B cell (primary cell): ENCODE measurements at regions not wholly inside any gene's neighbourhood (a gene's known extent, or its start where the extent isn't known, plus 50 kb on each side); places are given as distances from the start of the nearest gene placed in this dataset.

Experiments used
- ATAC-seq: fragments of 200-7000 bp; cut with Tn5 transposase; one replicate; pipeline ENCODE4 v1.10.0; 2021; ENCODE audit warnings: low read depth, mild to moderate bottlenecking, moderate number of reproducible peaks, moderate library complexity
- CTCF ChIA-PET: fragments of 350-600 bp; sonication (Branson Sonifier 250); formaldehyde crosslinking; loops from one replicate; lab custom pipeline; 2021; ENCODE audit warnings: antibody characterized with exemption, inconsistent platforms; lab: Charles Lee
- POLR2A ChIA-PET: fragments of 350-600 bp; sonication (Branson Sonifier 250); formaldehyde crosslinking; loops from one replicate; lab custom pipeline; 2021; ENCODE audit warnings: antibody characterized with exemption; lab: Charles Lee
- DNase-seq: peaks from one replicate; pipeline ENCODE4 v3.0.0; 2013
- H2AFZ ChIP-seq: 2 replicates; pipeline ENCODE4 v1.6.1; 2012; ENCODE audit warnings: mild to moderate bottlenecking, low read depth, low read length; ENCODE audit not compliant: insufficient read depth, poor library complexity, severe bottlenecking
- H3K27ac ChIP-seq, 2 donors: 1 replicate in 1 of 2; 2 replicates in 1 of 2; pipeline ENCODE4 v1.5.1; 2012 to 2013; ENCODE audit warnings: low read length in 2 of 2, mild to moderate bottlenecking in 2 of 2, moderate library complexity in 1 of 2
- H3K27me3 ChIP-seq, 4 experiments: fragments of 200-600 bp in 1 of 4; sonication (generic) in 1 of 4; replicated peaks in 1 of 4; 1 replicate in 2 of 4; 2 replicates in 2 of 4; pipeline versions ENCODE4 v1.6.1 to v1.7.0; 2013 to 2016; ENCODE audit warnings: low read length in 3 of 4, mild to moderate bottlenecking in 2 of 4, mixed read lengths in 1 of 4, moderate library complexity in 1 of 4; ENCODE audit not compliant: insufficient read depth in 4 of 4, control insufficient read depth in 3 of 4; ENCODE audit errors: control extremely low read depth in 1 of 4
- H3K36me3 ChIP-seq, 2 experiments: replicated peaks in 1 of 2; 1 replicate in 1 of 2; 2 replicates in 1 of 2; pipeline versions ENCODE4 v1.6.1 to v1.7.1; 2013; ENCODE audit warnings: low read length in 1 of 2; ENCODE audit not compliant: insufficient read depth in 2 of 2, control insufficient read depth in 1 of 2; ENCODE audit errors: control extremely low read depth in 1 of 2, extremely low read depth in 1 of 2
- H3K4me1 ChIP-seq, 2 donors: fragments of 200-600 bp in 1 of 2; sonication (generic) in 1 of 2; 1 replicate in 1 of 2; 2 replicates in 1 of 2; pipeline versions ENCODE4 v1.5.1 to v1.6.1; 2013 to 2017; ENCODE audit warnings: low read length in 2 of 2; ENCODE audit not compliant: control insufficient read depth in 2 of 2, insufficient read depth in 2 of 2
- H3K4me2 ChIP-seq: replicated peaks from 2 replicates; pipeline ENCODE3; 2012; ENCODE audit warnings: mild to moderate bottlenecking, low read depth, low read length; ENCODE audit not compliant: poor library complexity, severe bottlenecking
- H3K4me3 ChIP-seq, 5 experiments: fragments of 200-600 bp in 1 of 5; sonication (generic) in 1 of 5; 1 replicate in 3 of 5; 2 replicates in 2 of 5; pipeline versions ENCODE4 v1.5.1 to v1.7.0; 2011 to 2016; ENCODE audit warnings: low read length in 4 of 5, mild to moderate bottlenecking in 4 of 5, low read depth in 2 of 5, control low read depth in 1 of 5, moderate library complexity in 1 of 5; ENCODE audit not compliant: insufficient read depth in 1 of 5; ENCODE audit errors: control extremely low read depth in 1 of 5, extremely low read depth in 1 of 5
- H3K79me2 ChIP-seq: fragments of 200-600 bp; sonication (generic); one replicate; pipeline ENCODE4 v1.6.0; 2016; ENCODE audit warnings: low read length; ENCODE audit not compliant: control insufficient read depth, insufficient read depth
- H3K9ac ChIP-seq: fragments of 200-600 bp; sonication (generic); 2 replicates; pipeline ENCODE4 v1.6.1; 2017; ENCODE audit warnings: mild to moderate bottlenecking, low read length, moderate library complexity
- H3K9me3 ChIP-seq, 3 donors: one replicate each; pipeline versions ENCODE4 v1.6.1 to v1.7.1; 2013; ENCODE audit warnings: low read length in 2 of 3; ENCODE audit not compliant: control insufficient read depth in 2 of 3, insufficient read depth in 1 of 3; ENCODE audit errors: control extremely low read depth in 1 of 3
- H4K20me1 ChIP-seq: 2 replicates; pipeline ENCODE4 v1.6.0; 2012; ENCODE audit warnings: mild to moderate bottlenecking, low read length; ENCODE audit not compliant: insufficient read depth, control insufficient read depth, poor library complexity, severe bottlenecking
- H3K27ac Mint-ChIP-seq: one replicate; pipeline ENCODE4 v1.8.0; 2021; ENCODE audit warnings: mixed read lengths
- H3K27me3 Mint-ChIP-seq: one replicate; pipeline ENCODE4 v1.8.0; 2021; ENCODE audit warnings: mixed read lengths
- H3K4me1 Mint-ChIP-seq: one replicate; pipeline ENCODE4 v1.8.0; 2021; ENCODE audit warnings: mixed read lengths
- H3K4me3 Mint-ChIP-seq: one replicate; pipeline ENCODE4 v1.8.0; 2021; ENCODE audit warnings: mixed read lengths
- H3K9me3 Mint-ChIP-seq: one replicate; pipeline ENCODE4 v1.8.0; 2022; ENCODE audit warnings: mixed read lengths; ENCODE audit not compliant: insufficient read depth
- CTCF ChIP-seq: fragments of 200-600 bp; IDR thresholded peaks from one replicate; pipeline ENCODE4 v1.8.0; 2022; ENCODE audit warnings: antibody characterized with exemption, mild to moderate bottlenecking
- EZH2 ChIP-seq: IDR thresholded peaks from 2 replicates; pipeline ENCODE4 v1.6.1; 2012; ENCODE audit warnings: borderline replicate concordance, low read depth, mild to moderate bottlenecking, moderate library complexity, low read length; ENCODE audit not compliant: insufficient read depth, poor library complexity, severe bottlenecking
- WGBS: methylation state at CpG from one replicate; pipeline ENCODE4 v1.1.5; 2013; ENCODE audit warnings: missing lambda C conversion rate; ENCODE audit not compliant: insufficient coverage; 5-methylcytosine and 5-hydroxymethylcytosine counted together
- intact Hi-C: fragments of 100-400 bp; cut with micrococcal nuclease; formaldehyde crosslinking; loops from one replicate; pipeline ENCODE4 v1.10.0; 2022

GRCh38 chr6:44680202-44680720 lies 292.8 kb downstream of the CDC5L start:
- Histone ChIP-seq H3K4me2 (no peak overlapping the region), H3K4me3 (no peak overlapping the region), H3K9me3 (peaks cover 0 to 5% (median 0%) of the 10 kb centered on the region in 3 donors), H3K9ac (no peak overlapping the region), H3K36me3 (no peaks in the 10 kb centered on the region), H4K20me1 (no peaks in the 10 kb centered on the region), H3K27me3 (no peaks in the 10 kb centered on the region), H3K27ac (no peak overlapping the region), H3K79me2 (no peaks in the 10 kb centered on the region), H3K4me1 (no peaks in the 10 kb centered on the region), H2AFZ (no peak overlapping the region)
- DNase-seq (no peak), ATAC-seq (no peak)
- 78% methylated on average over 3 of the region's 4 CpGs for WGBS
- Mint-ChIP-seq H3K4me3 (no peak overlapping the region), H3K9me3 (no peaks in the 10 kb centered on the region), H3K27ac (no peak overlapping the region), H3K27me3 (peaks cover 13% of the 10 kb centered on the region), H3K4me1 (no peaks in the 10 kb centered on the region)
- ChIA-PET POLR2A (no interaction called here), CTCF (no interaction called here)
- TF ChIP-seq EZH2, result no peak
- TF ChIP-seq CTCF, result no peak
- intact Hi-C loops, result no loop called here

DNA sequence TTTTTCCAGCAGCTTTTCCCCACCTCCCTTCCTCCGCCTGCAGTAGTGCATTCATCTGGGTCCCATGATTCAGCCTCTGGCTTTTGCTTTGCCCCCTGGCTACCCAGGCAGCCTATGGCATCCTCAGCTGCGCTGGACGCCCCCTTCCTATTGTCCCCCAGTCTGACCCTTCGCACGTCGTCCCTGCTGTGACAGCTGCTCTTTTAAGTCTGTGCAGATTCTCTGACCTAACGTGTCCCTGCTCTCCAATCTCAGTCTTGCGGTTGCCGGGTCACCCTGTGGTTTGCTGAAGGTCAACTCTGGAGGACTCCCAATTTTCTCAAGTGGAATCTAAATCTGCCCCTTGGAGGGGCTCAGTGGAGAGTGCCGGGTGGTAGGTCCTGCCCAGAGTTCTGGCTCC lies 294.3 kb downstream of the CDC5L start:
- no peak overlapping the region for H3K27ac Mint-ChIP-seq
- intact Hi-C loops, result no loop called here
- no peaks in the 10 kb centered on the region for H3K9me3 Mint-ChIP-seq
- no peak overlapping the region for H3K4me2 ChIP-seq
- peaks cover 9% of the 10 kb centered on the region for H3K27me3 Mint-ChIP-seq
- 93% methylated on average over 9 of the region's 10 CpGs for WGBS
- ChIA-PET POLR2A (no interaction called here), CTCF (no interaction called here)
- no peak overlapping the region for H3K27ac ChIP-seq
- peaks cover 0 to 5% (median 0%) of the 10 kb centered on the region in 3 donors for H3K9me3 ChIP-seq
- no peak overlapping the region for H3K4me3 ChIP-seq
- TF ChIP-seq CTCF, result no peak
- no peak for TF ChIP-seq EZH2
- DNase-seq, result no peak
- no peaks in the 10 kb centered on the region for H3K27me3 ChIP-seq
- H3K79me2 ChIP-seq, result no peaks in the 10 kb centered on the region
- no peaks in the 10 kb centered on the region for H3K4me1 Mint-ChIP-seq
- no peaks in the 10 kb centered on the region for H3K36me3 ChIP-seq
- no peak overlapping the region for H2AFZ ChIP-seq
- H4K20me1 ChIP-seq, result no peaks in the 10 kb centered on the region
- H3K4me3 Mint-ChIP-seq, result no peak overlapping the region
- ATAC-seq, result no peak
- H3K9ac ChIP-seq, result no peak overlapping the region
- H3K4me1 ChIP-seq, result no peaks in the 10 kb centered on the region
